WTC11 (cell line): ENCODE measurements at regions not wholly inside any gene's neighbourhood (a gene's known extent, or its start where the extent isn't known, plus 50 kb on each side); places are given as distances from the start of the nearest gene placed in this dataset.

Experiments
- ATAC-seq: fragments of 200-7000 bp; cut with Tn5 transposase; 2 replicates; pipeline ENCODE4 v1.10.0; 2021; ENCODE audit warnings: mild to moderate bottlenecking, moderate library complexity
- CTCF ChIA-PET: fragments of 300-600 bp; sonication (Branson Sonifier 250); formaldehyde crosslinking; loops from one replicate; lab custom pipeline; 2021; ENCODE audit warnings: antibody characterized with exemption; lab: Charles Lee
- POLR2A ChIA-PET: fragments of 350-600 bp; sonication (Branson Sonifier 250); formaldehyde crosslinking; loops from one replicate; lab custom pipeline; 2021; ENCODE audit warnings: antibody characterized with exemption; lab: Charles Lee
- DNase-seq: peaks from one replicate; pipeline ENCODE4 v3.0.0; 2021; ENCODE audit warnings: low spot score
- H3K27ac Mint-ChIP-seq: 2 replicates; pipeline ENCODE4 v1.8.0; 2021; ENCODE audit warnings: mixed read lengths
- H3K27me3 Mint-ChIP-seq: 2 replicates; pipeline ENCODE4 v1.8.0; 2021; ENCODE audit warnings: low read depth, mild to moderate bottlenecking, moderate library complexity, mixed read lengths
- H3K36me3 Mint-ChIP-seq: 2 replicates; pipeline ENCODE4 v1.8.0; 2021; ENCODE audit warnings: mixed read lengths
- H3K4me1 Mint-ChIP-seq: 2 replicates; pipeline ENCODE4 v1.8.0; 2022; ENCODE audit warnings: mixed read lengths
- H3K4me3 Mint-ChIP-seq: 2 replicates; pipeline ENCODE4 v1.8.0; 2021; ENCODE audit warnings: mild to moderate bottlenecking, moderate library complexity, mixed read lengths
- H3K9me3 Mint-ChIP-seq: 2 replicates; pipeline ENCODE4 v1.8.0; 2021; ENCODE audit warnings: mixed read lengths
- CREB1 ChIP-seq: sonication (generic); formaldehyde crosslinking; IDR thresholded peaks from 2 replicates; pipeline ENCODE4 v1.8.0; 2023; ENCODE audit warnings: mild to moderate bottlenecking, missing genetic modification reagents
- FOXK1 ChIP-seq: sonication (generic); formaldehyde crosslinking; IDR thresholded peaks from 2 replicates; pipeline ENCODE4 v1.8.0; 2022; ENCODE audit warnings: mild to moderate bottlenecking, moderate library complexity, missing genetic modification reagents
- MYBL2 ChIP-seq: sonication (generic); formaldehyde crosslinking; IDR thresholded peaks from 2 replicates; pipeline ENCODE4 v1.8.1; 2023; ENCODE audit warnings: mild to moderate bottlenecking, moderate library complexity, missing genetic modification reagents
- NFATC4 ChIP-seq: fragments of 250-450 bp; sonication (Bioruptor Pico); IDR thresholded peaks from 2 replicates; pipeline ENCODE4 v1.9.0; 2021; ENCODE audit warnings: mild to moderate bottlenecking
- OVOL2 ChIP-seq: fragments of 250-450 bp; sonication (Bioruptor Pico); IDR thresholded peaks from 2 replicates; pipeline ENCODE4 v1.9.0; 2021; ENCODE audit warnings: mild to moderate bottlenecking, borderline replicate concordance
- RELA ChIP-seq: sonication (generic); formaldehyde crosslinking; IDR thresholded peaks from 2 replicates; pipeline ENCODE4 v1.8.1; 2022; ENCODE audit warnings: missing genetic modification reagents, mild to moderate bottlenecking, borderline replicate concordance
- RORB ChIP-seq: fragments of 250-450 bp; sonication (Bioruptor Pico); IDR thresholded peaks from 2 replicates; pipeline ENCODE4 v1.9.0; 2021; ENCODE audit warnings: mild to moderate bottlenecking
- SOX15 ChIP-seq: fragments of 250-450 bp; sonication (Bioruptor Pico); IDR thresholded peaks from 2 replicates; pipeline ENCODE4 v1.9.0; 2021; ENCODE audit warnings: mild to moderate bottlenecking
- SP1 ChIP-seq: sonication (generic); formaldehyde crosslinking; conservative IDR thresholded peaks from 2 replicates; pipeline ENCODE4 v1.8.1; 2022; ENCODE audit warnings: missing genetic modification reagents
- TEAD1 ChIP-seq: sonication (generic); formaldehyde crosslinking; IDR thresholded peaks from 2 replicates; pipeline ENCODE4 v1.8.0; 2022; ENCODE audit warnings: mild to moderate bottlenecking, missing genetic modification reagents
- ZNF121 ChIP-seq: sonication (generic); formaldehyde crosslinking; IDR thresholded peaks from 2 replicates; pipeline ENCODE4 v1.8.0; 2023; ENCODE audit warnings: missing genetic modification reagents
- ZNF232 ChIP-seq: sonication (generic); formaldehyde crosslinking; IDR thresholded peaks from 2 replicates; pipeline ENCODE4 v1.8.0; 2022; ENCODE audit warnings: mild to moderate bottlenecking, missing genetic modification reagents
- ZNF423 ChIP-seq: fragments of 250-450 bp; sonication (Bioruptor Pico); IDR thresholded peaks from 2 replicates; pipeline ENCODE4 v2.1.2; 2022; ENCODE audit warnings: mild to moderate bottlenecking, moderate library complexity
- TF ChIP-seq, protein P1 (sequence below): sonication (generic); formaldehyde crosslinking; IDR thresholded peaks from 2 replicates; pipeline ENCODE4 v1.8.0; 2022; ENCODE audit warnings: missing genetic modification reagents
- TF ChIP-seq, protein P2 (sequence below): sonication (generic); formaldehyde crosslinking; IDR thresholded peaks from 2 replicates; pipeline ENCODE4 v1.8.1; 2023; ENCODE audit warnings: mild to moderate bottlenecking, missing genetic modification reagents
- TF ChIP-seq, protein P3 (sequence below): fragments of 250-450 bp; sonication (Bioruptor Pico); IDR thresholded peaks from 2 replicates; pipeline ENCODE4 v2.1.2; 2022; ENCODE audit warnings: mild to moderate bottlenecking, moderate library complexity
- TF ChIP-seq, protein P4 (sequence below): sonication (generic); formaldehyde crosslinking; IDR thresholded peaks from 2 replicates; pipeline ENCODE4 v1.8.1; 2022; ENCODE audit warnings: low read depth, mild to moderate bottlenecking, moderate library complexity, missing genetic modification reagents, borderline replicate concordance
- TF ChIP-seq, protein P5 (sequence below): sonication (generic); formaldehyde crosslinking; IDR thresholded peaks from 2 replicates; pipeline ENCODE4 v1.8.1; 2022; ENCODE audit warnings: mild to moderate bottlenecking, moderate library complexity, missing genetic modification reagents
- TF ChIP-seq, protein P6 (sequence below): sonication (generic); formaldehyde crosslinking; IDR thresholded peaks from 2 replicates; pipeline ENCODE4 v1.8.0; 2023; ENCODE audit warnings: missing genetic modification reagents

DNA sequence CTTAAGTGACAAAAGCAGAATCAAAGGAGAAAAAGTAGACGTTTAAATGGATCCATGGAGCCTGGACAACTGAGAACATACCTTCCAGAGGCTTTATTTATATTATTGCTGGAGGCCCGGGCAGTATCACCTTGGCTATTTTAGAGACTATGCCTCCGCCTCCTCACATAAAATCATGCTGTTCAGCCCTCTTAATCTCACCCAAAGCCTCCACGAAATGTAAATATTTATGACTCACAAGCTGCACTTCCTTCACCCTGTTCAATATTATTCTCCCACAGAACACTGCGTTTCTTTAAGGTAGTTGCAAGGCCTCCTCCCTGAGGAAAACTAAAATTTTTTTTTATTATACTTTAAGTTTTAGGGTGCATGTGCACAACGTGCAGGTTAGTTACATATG is 478.6 kb upstream of the ACVR2A start:
- Mint-ChIP-seq H3K9me3 (peaks cover 20% of the 10 kb centered on the region), H3K4me1 (peaks cover 21% of the 10 kb centered on the region), H3K27ac (no peak overlapping the region), H3K27me3 (no peaks in the 10 kb centered on the region), H3K4me3 (no peak overlapping the region), H3K36me3 (no peaks in the 10 kb centered on the region)
- DNase-seq: no peak
- no peak for TF ChIP-seq MYBL2 (CRISPR knock-in tag)
- TF ChIP-seq, protein P1, sequence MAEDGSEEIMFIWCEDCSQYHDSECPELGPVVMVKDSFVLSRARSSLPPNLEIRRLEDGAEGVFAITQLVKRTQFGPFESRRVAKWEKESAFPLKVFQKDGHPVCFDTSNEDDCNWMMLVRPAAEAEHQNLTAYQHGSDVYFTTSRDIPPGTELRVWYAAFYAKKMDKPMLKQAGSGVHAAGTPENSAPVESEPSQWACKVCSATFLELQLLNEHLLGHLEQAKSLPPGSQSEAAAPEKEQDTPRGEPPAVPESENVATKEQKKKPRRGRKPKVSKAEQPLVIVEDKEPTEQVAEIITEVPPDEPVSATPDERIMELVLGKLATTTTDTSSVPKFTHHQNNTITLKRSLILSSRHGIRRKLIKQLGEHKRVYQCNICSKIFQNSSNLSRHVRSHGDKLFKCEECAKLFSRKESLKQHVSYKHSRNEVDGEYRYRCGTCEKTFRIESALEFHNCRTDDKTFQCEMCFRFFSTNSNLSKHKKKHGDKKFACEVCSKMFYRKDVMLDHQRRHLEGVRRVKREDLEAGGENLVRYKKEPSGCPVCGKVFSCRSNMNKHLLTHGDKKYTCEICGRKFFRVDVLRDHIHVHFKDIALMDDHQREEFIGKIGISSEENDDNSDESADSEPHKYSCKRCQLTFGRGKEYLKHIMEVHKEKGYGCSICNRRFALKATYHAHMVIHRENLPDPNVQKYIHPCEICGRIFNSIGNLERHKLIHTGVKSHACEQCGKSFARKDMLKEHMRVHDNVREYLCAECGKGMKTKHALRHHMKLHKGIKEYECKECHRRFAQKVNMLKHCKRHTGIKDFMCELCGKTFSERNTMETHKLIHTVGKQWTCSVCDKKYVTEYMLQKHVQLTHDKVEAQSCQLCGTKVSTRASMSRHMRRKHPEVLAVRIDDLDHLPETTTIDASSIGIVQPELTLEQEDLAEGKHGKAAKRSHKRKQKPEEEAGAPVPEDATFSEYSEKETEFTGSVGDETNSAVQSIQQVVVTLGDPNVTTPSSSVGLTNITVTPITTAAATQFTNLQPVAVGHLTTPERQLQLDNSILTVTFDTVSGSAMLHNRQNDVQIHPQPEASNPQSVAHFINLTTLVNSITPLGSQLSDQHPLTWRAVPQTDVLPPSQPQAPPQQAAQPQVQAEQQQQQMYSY (CRISPR knock-in tag): no peak
- TF ChIP-seq, protein P2, sequence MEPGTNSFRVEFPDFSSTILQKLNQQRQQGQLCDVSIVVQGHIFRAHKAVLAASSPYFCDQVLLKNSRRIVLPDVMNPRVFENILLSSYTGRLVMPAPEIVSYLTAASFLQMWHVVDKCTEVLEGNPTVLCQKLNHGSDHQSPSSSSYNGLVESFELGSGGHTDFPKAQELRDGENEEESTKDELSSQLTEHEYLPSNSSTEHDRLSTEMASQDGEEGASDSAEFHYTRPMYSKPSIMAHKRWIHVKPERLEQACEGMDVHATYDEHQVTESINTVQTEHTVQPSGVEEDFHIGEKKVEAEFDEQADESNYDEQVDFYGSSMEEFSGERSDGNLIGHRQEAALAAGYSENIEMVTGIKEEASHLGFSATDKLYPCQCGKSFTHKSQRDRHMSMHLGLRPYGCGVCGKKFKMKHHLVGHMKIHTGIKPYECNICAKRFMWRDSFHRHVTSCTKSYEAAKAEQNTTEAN (CRISPR knock-in tag): no peak
- ChIA-PET CTCF (no interaction called here), POLR2A (interaction anchor here (0.6 kb wide), 1 partner anchor 914 kb away, joined by 3 read pairs; no protein-coding TSS in a partner anchor)
- ATAC-seq: no peak

DNA sequence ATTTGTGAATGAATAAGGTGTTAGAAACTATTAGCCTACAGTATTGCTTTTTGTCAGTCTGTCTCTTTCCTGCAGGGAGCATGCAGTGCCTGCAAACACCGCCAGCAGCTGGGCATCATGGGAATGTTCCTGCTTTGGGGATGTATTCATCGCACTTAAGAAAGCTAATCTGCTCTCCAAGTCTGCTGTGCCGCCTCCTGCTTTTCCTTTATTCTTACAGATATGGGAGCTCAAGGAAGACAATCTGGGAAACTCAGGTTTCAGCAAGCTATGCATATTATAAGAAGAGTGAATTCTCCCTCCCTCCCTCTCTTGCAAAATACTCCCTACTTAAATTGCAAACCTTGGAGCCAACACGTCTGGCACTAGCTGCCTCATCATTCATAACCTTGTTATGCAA is 479.2 kb upstream of the ACVR2A start:
- Mint-ChIP-seq H3K27ac (no peak overlapping the region), H3K36me3 (no peaks in the 10 kb centered on the region), H3K9me3 (peaks cover 18% of the 10 kb centered on the region), H3K27me3 (no peaks in the 10 kb centered on the region), H3K4me3 (no peak overlapping the region), H3K4me1 (peaks cover 21% of the 10 kb centered on the region)
- no peak for DNase-seq
- ATAC-seq: peak; percentile 66
- ChIA-PET POLR2A (interaction anchor here (0.6 kb wide), 1 partner anchor 914 kb away, joined by 3 read pairs; no protein-coding TSS in a partner anchor), CTCF (no interaction called here)
- TF ChIP-seq NFATC4: no peak

DNA sequence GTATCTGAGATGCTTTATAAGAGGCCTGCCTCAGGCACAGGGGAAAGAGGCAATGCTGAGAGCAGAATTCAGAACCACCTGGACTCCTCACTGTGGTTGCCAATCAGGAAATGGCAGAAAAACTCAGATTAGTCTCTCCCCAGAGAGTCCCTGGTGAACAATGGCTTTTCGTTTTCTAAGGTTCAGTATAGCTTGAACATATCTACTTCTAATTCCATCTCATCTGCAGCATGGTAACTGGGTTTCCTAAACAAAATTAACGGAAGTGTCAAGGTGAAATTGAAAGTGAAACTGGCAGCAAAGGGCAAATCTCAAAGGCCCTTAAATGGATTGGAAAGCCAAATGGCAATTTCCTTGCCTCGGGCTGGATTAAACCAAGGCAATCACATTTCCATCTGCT is 480.2 kb upstream of the ACVR2A start:
- H3K4me1 Mint-ChIP-seq: peaks cover 21% of the 10 kb centered on the region
- no peak for TF ChIP-seq ZNF232
- TF ChIP-seq RORB (CRISPR knock-in tag): no peak
- TF ChIP-seq, protein P3, sequence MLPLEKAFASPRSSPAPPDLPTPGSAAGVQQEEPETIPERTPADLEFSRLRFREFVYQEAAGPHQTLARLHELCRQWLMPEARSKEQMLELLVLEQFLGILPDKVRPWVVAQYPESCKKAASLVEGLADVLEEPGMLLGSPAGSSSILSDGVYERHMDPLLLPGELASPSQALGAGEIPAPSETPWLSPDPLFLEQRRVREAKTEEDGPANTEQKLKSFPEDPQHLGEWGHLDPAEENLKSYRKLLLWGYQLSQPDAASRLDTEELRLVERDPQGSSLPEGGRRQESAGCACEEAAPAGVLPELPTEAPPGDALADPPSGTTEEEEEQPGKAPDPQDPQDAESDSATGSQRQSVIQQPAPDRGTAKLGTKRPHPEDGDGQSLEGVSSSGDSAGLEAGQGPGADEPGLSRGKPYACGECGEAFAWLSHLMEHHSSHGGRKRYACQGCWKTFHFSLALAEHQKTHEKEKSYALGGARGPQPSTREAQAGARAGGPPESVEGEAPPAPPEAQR (CRISPR knock-in tag): no peak
- TF ChIP-seq, protein P4, sequence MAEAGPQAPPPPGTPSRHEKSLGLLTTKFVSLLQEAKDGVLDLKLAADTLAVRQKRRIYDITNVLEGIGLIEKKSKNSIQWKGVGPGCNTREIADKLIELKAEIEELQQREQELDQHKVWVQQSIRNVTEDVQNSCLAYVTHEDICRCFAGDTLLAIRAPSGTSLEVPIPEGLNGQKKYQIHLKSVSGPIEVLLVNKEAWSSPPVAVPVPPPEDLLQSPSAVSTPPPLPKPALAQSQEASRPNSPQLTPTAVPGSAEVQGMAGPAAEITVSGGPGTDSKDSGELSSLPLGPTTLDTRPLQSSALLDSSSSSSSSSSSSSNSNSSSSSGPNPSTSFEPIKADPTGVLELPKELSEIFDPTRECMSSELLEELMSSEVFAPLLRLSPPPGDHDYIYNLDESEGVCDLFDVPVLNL (CRISPR knock-in tag): no peak
- TF ChIP-seq, protein P5, sequence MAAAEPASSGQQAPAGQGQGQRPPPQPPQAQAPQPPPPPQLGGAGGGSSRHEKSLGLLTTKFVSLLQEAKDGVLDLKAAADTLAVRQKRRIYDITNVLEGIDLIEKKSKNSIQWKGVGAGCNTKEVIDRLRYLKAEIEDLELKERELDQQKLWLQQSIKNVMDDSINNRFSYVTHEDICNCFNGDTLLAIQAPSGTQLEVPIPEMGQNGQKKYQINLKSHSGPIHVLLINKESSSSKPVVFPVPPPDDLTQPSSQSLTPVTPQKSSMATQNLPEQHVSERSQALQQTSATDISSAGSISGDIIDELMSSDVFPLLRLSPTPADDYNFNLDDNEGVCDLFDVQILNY: no peak
- no peak for TF ChIP-seq FOXK1
- no peak for TF ChIP-seq TEAD1 (CRISPR knock-in tag)
- POLR2A ChIA-PET: no interaction called here
- no peaks in the 10 kb centered on the region for H3K27me3 Mint-ChIP-seq
- ATAC-seq (no peak), DNase-seq (no peak)
- CTCF ChIA-PET: no interaction called here
- no peak overlapping the region for H3K27ac Mint-ChIP-seq
- no peaks in the 10 kb centered on the region for H3K36me3 Mint-ChIP-seq
- H3K9me3 Mint-ChIP-seq: peaks cover 11% of the 10 kb centered on the region; the same call in 1 of the 2 replicates
- no peak overlapping the region for H3K4me3 Mint-ChIP-seq

DNA sequence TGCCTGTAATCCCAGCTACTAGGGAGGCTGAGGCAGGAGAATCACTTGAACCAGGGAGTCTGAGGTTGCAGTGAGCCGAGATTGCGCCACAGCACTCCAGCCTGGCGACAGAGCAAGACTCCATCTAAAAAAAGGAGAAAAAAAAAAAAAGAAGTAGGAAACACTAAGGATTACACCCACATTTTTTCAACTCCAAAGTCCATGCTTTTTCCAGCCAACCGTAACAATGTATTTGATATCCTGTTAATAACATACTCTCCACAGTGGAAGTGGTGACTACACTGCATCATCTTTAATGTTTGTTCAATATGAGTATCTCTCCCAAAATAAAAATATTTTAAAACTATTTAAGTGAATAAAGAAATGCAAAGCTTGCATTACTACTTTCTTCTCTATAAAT is 481.6 kb upstream of the ACVR2A start:
- no peaks in the 10 kb centered on the region for H3K36me3 Mint-ChIP-seq
- DNase-seq (no peak), ATAC-seq (no peak)
- H3K27me3 Mint-ChIP-seq: no peaks in the 10 kb centered on the region
- no peak overlapping the region for H3K27ac Mint-ChIP-seq
- peaks cover 6% of the 10 kb centered on the region; the same call in 1 of the 2 replicates for H3K9me3 Mint-ChIP-seq
- peaks cover 21% of the 10 kb centered on the region for H3K4me1 Mint-ChIP-seq
- ChIA-PET POLR2A (no interaction called here), CTCF (no interaction called here)
- no peak overlapping the region for H3K4me3 Mint-ChIP-seq
- TF ChIP-seq CREB1 (no peak), OVOL2 (CRISPR knock-in tag) (no peak), ZNF423 (CRISPR knock-in tag) (no peak), ZNF232 (no peak), SP1 (CRISPR knock-in tag) (no peak), SOX15 (CRISPR knock-in tag) (no peak), NFATC4 (no peak), RELA (CRISPR knock-in tag) (no peak), ZNF121 (no peak)
- TF ChIP-seq, protein P6, sequence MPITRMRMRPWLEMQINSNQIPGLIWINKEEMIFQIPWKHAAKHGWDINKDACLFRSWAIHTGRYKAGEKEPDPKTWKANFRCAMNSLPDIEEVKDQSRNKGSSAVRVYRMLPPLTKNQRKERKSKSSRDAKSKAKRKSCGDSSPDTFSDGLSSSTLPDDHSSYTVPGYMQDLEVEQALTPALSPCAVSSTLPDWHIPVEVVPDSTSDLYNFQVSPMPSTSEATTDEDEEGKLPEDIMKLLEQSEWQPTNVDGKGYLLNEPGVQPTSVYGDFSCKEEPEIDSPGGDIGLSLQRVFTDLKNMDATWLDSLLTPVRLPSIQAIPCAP (CRISPR knock-in tag): no peak
